A549 (cell line): ENCODE measurements at regions not wholly inside any gene's neighbourhood (a gene's known extent, or its start where the extent isn't known, plus 50 kb on each side); places are given as distances from the start of the nearest gene placed in this dataset.

Experiments
- NFE2L2 ChIP-seq: fragments of 150-350 bp; conservative IDR thresholded peaks from 2 replicates; pipeline ENCODE4 v1.6.1; 2014; ENCODE audit warnings: low read length
- POLR2A ChIP-seq: IDR thresholded peaks from 2 replicates; pipeline ENCODE4 v1.6.1; 2012; ENCODE audit warnings: mild to moderate bottlenecking, low read length
- RAD21 ChIP-seq, 2 experiments: fragments of >200 bp in 1 of 2; sonication (Bioruptor Twin) in 1 of 2; formaldehyde crosslinking in 1 of 2; IDR thresholded peaks in 1 of 2; conservative IDR thresholded peaks in 1 of 2; 2 replicates in 1 of 2; 3 replicates in 1 of 2; pipeline ENCODE4 v1.6.1; 2012 to 2018; ENCODE audit warnings: inconsistent platforms in 1 of 2
- RARB ChIP-seq: fragments of 250-450 bp; sonication (Bioruptor Pico); IDR thresholded peaks from 2 replicates; pipeline ENCODE4 v1.8.0; 2021; ENCODE audit warnings: mild to moderate bottlenecking, moderate library complexity
- RNF2 ChIP-seq: fragments of 200-600 bp; sonication (generic); IDR thresholded peaks from 2 replicates; pipeline ENCODE4 v1.6.1; 2016; ENCODE audit warnings: low read depth, mild to moderate bottlenecking, antibody characterized with exemption, moderate library complexity, borderline replicate concordance

DNA sequence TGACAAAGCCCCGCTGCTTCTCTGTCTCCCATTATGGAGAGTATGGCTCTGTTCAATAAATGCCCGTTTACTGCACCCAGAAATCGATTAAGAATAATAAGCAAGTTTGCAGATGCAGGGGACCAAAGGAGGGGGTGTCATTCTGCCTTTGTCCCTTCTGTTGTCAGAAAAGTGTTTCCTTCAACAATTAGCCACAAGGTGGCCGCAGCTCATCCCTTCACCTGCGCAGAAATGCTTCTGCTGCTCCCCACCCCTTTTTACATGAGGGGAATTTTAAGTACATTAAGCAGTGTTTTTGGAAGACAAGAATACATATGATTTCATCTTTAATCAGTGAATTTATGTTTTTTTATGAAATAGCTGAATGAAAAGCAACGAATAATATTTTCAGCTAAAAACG lies 175.6 kb upstream of the ARX start:
- TF ChIP-seq POLR2A (no peak), RNF2 (no peak), NFE2L2 (no peak), RARB (no peak), RAD21 (conservative IDR thresholded peaks at IDR 0.05 in 1 of 2, IDR thresholded peaks at IDR 0.05 in 1 of 2) (peak in 1 of 2 experiments; percentile 31; a peak in 1 of 5 replicates)
